H54 (cell line): ENCODE measurements at regions not wholly inside any gene's neighbourhood (a gene's known extent, or its start where the extent isn't known, plus 50 kb on each side); places are given as distances from the start of the nearest gene placed in this dataset.

Experiments used
- DNase-seq: peaks from one replicate; pipeline ENCODE4 v3.0.0; 2011; ENCODE audit warnings: low spot score, mixed read lengths; ENCODE audit not compliant: insufficient read length
- FAIRE-seq: peaks from 3 replicates; lab custom pipeline; 2011; peaks lifted over from hg19 to GRCh38; lab: Jason Lieb, UNC
- POLR2A ChIP-seq: IDR thresholded peaks from 2 replicates; pipeline ENCODE4 v1.6.1; 2011; ENCODE audit warnings: low read depth, mild to moderate bottlenecking, low read length

- TF ChIP-seq POLR2A, result no peak
- DNase-seq (no peak), FAIRE-seq (no peak)
Observed at GRCh38 chr3:21357241-21357640, 393.8 kb downstream of the ZNF385D start.

DNA sequence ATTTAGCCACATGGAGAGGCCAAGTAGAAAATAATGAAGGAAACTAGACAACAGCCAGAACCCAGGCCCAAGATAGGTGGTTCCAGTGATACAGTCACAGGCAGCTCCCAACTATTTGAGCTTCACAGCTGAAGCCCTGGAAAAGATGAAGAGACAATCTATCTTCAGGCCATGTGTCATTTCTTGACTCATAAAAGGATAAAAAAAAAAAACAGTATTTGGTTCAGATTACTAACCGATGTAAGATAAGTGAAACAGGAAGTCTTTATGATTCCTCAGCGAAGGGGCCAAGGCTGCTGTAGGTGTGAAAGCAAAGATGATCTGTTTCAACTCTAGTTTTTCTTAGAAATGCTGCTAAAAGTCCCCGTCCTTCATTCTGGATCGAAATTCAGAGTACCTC lies 394.6 kb downstream of the ZNF385D start:
- no peak for DNase-seq
- TF ChIP-seq POLR2A, result no peak
- FAIRE-seq, result no peak

- DNase-seq (no peak), FAIRE-seq (no peak)
- no peak for TF ChIP-seq POLR2A
Observed at GRCh38 chr3:21345382-21345976, 405.5 kb downstream of the ZNF385D start.

DNA sequence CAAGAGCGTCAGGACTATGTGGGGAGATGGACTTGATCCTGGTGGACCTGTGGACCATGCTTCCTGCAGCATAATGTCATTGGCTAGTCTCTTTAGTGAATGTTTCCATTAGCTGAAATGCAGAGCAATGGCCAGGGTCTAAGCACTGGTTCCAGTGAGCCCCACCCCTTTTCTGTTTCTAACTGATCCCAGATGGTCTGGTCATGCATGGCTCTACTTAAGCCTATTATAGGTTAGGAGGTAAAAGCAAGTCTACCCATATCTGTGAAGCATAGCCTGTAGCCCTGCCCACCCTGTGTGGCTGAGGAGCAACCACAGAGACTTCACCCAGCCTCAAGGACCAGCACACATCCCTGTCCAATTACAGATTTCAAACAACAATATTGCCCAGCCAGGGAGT lies 419.2 kb downstream of the ZNF385D start:
- DNase-seq, result no peak
- no peak for FAIRE-seq
- no peak for TF ChIP-seq POLR2A

- DNase-seq, result no peak
- FAIRE-seq, result no peak
Observed at GRCh38 chr3:21331321-21331720, 419.7 kb downstream of the ZNF385D start.

GRCh38 chr3:21330293-21330692 lies 420.7 kb downstream of the ZNF385D start:
- no peak for DNase-seq
- no peak for TF ChIP-seq POLR2A
- FAIRE-seq, result peak; percentile 96

More at GRCh38 chr3:21331321-21331720, 419.7 kb downstream of the ZNF385D start:
- TF ChIP-seq POLR2A, result no peak

- no peak for TF ChIP-seq POLR2A
- FAIRE-seq, result no peak
- DNase-seq, result no peak
Observed at GRCh38 chr3:21328711-21329390, 422.2 kb downstream of the ZNF385D start.

- no peak for TF ChIP-seq POLR2A
- no peak for DNase-seq
- FAIRE-seq, result no peak
Observed at GRCh38 chr3:21326704-21327475, 424.1 kb downstream of the ZNF385D start.

DNA sequence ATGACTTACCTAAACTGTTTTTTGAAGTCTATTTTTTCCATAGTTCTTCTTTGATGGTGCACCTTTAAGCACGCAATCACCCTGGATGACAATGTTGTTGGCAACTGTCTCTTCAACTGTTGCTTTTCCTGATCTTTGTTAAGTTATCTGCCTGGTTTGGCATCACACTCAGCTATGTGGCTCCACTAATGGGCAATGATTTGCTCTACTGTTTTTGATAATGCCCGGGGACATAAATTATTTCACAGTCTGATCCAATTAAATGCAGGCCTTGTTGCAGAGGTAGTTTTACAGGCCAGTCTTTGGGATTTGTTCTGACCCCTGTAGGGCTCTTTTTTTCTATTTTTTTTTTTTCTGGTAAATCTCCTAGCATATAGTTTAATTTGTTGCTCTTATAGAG lies 436.3 kb downstream of the ZNF385D start:
- no peak for TF ChIP-seq POLR2A
- DNase-seq (no peak), FAIRE-seq (no peak)

GRCh38 chr3:21310891-21311290 lies 440.1 kb downstream of the ZNF385D start:
- no peak for TF ChIP-seq POLR2A
- no peak for FAIRE-seq
- DNase-seq, result no peak

- no peak for TF ChIP-seq POLR2A
- DNase-seq, result no peak
- FAIRE-seq, result no peak
Observed at GRCh38 chr3:21310161-21310560, 440.8 kb downstream of the ZNF385D start.

DNA sequence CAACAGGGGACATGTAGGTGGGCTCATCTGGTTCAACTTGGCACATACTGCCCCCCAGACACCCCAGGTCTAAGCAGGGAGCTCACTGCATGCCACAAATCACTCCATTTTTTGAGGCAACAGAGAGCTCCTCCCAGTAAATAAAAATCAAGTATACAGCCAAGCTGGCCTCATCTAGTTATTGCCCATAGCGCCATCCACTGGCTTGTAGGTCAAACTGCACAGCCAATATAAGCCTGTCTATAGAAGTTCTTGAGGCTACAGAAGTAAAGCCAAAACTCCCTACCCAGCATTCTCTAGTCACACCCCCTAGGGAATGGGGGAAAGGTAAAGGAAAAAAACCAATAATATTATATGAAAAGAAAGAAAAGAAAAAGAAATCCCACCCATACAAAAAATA lies 453.7 kb downstream of the ZNF385D start:
- FAIRE-seq (no peak), DNase-seq (no peak)
- no peak for TF ChIP-seq POLR2A

- DNase-seq, result peak; percentile 5
- FAIRE-seq, result no peak
- no peak for TF ChIP-seq POLR2A
Observed at GRCh38 chr3:21294768-21295167, 456.2 kb downstream of the ZNF385D start.

DNA sequence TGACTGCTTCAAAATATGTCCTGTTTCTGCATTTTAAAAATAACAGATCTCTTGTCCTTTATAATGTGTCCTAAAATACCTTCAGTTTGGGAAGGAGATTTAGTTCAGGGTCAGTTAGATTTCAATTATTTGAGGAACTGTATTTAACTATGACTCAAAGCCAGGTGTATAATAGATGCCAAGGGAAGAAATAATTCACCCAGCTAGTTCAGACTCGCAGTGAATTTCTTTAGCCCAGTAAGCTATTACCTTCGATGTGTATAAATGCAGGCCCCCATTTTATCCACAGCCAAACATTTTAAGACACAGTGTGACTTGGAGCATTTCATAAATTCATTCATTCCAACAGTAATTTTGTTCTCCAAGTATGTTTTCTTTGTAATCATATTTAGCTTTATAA lies 458.0 kb downstream of the ZNF385D start:
- no peak for FAIRE-seq
- no peak for DNase-seq
- TF ChIP-seq POLR2A, result no peak
